Liver (tissue), 3 donors: ENCODE measurements at regions not wholly inside any gene's neighbourhood (a gene's known extent, or its start where the extent isn't known, plus 50 kb on each side); places are given as distances from the start of the nearest gene placed in this dataset.

ENCODE experiments used
- RAD21 ChIP-seq, 2 donors: IDR thresholded peaks; 2 replicates each; pipeline ENCODE4 v1.6.1; 2016; ENCODE audit warnings: antibody characterized with exemption in 2 of 2, mild to moderate bottlenecking in 2 of 2
- SP1 ChIP-seq: IDR thresholded peaks from 2 replicates; pipeline ENCODE4 v1.6.1; 2018; ENCODE audit warnings: antibody characterized with exemption, mild to moderate bottlenecking
- YY1 ChIP-seq: IDR thresholded peaks from 2 replicates; pipeline ENCODE4 v1.6.1; 2016; ENCODE audit warnings: antibody characterized with exemption, mild to moderate bottlenecking
- TF ChIP-seq, protein P1 (sequence below): IDR thresholded peaks from 2 replicates; pipeline ENCODE4 v1.6.1; 2016; ENCODE audit warnings: antibody characterized with exemption
- TF ChIP-seq, protein P2 (sequence below): fragments of 150-350 bp; IDR thresholded peaks from 2 replicates; pipeline ENCODE4 v1.5.1; 2017; ENCODE audit warnings: improper control_type of control experiment, low read depth, low read length; ENCODE audit not compliant: missing input control
- TF ChIP-seq, protein P3 (sequence below): IDR thresholded peaks from 2 replicates; pipeline ENCODE4 v1.6.1; 2016; ENCODE audit warnings: antibody characterized with exemption
- donor health status: healthy.
- donor health status: healthy.

DNA sequence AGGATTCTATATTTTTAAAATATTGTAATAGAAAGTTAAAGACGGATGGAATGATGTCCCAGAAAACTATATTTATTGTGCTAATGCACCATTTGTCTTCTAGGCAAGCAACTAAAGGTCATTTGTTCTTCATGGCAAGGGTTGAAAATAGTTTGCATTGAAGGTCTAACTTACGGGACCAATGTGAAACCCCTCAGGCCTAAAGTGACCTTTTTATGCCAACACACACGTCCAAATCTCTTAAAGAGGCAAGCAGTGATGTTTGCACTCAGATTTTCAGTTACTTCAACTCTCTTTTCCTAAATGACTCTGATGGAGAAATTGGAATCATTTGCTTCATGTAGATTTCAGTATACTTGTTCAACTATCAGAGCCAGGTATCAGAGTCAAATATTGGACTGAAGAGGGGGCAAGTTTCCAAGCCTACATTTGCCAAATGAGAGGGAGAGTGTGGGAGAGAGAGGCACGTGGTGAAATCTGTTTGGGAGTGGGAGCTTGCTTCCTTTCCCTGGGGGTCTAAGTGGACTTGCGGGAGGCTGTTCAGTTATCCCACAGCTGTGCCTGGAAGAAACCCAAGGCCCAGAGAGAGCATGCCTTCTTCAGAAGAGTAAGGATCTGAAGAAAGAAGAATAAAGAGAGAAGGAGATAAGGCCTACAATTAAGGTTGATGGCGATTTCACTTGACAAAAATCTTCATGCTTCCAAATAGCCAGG, 459.8 kb downstream of the BCAT1 start:
- TF ChIP-seq RAD21 (IDR thresholded peaks at IDR 0.05) (peak in 1 of 2 donors; percentile 6), SP1 (no peak), YY1 (no peak)
- TF ChIP-seq, protein P1, sequence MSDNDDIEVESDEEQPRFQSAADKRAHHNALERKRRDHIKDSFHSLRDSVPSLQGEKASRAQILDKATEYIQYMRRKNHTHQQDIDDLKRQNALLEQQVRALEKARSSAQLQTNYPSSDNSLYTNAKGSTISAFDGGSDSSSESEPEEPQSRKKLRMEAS = no peak
- TF ChIP-seq, protein P2, sequence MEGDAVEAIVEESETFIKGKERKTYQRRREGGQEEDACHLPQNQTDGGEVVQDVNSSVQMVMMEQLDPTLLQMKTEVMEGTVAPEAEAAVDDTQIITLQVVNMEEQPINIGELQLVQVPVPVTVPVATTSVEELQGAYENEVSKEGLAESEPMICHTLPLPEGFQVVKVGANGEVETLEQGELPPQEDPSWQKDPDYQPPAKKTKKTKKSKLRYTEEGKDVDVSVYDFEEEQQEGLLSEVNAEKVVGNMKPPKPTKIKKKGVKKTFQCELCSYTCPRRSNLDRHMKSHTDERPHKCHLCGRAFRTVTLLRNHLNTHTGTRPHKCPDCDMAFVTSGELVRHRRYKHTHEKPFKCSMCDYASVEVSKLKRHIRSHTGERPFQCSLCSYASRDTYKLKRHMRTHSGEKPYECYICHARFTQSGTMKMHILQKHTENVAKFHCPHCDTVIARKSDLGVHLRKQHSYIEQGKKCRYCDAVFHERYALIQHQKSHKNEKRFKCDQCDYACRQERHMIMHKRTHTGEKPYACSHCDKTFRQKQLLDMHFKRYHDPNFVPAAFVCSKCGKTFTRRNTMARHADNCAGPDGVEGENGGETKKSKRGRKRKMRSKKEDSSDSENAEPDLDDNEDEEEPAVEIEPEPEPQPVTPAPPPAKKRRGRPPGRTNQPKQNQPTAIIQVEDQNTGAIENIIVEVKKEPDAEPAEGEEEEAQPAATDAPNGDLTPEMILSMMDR = no peak
- TF ChIP-seq, protein P3, sequence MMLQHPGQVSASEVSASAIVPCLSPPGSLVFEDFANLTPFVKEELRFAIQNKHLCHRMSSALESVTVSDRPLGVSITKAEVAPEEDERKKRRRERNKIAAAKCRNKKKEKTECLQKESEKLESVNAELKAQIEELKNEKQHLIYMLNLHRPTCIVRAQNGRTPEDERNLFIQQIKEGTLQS = no peak
